HG03060 (cell line): ENCODE measurements at regions not wholly inside any gene's neighbourhood (a gene's known extent, or its start where the extent isn't known, plus 50 kb on each side); places are given as distances from the start of the nearest gene placed in this dataset.

Experiments used
- ATAC-seq: cut with Tn5 transposase; IDR thresholded peaks from one replicate; pipeline ENCODE4 v1.9.1; 2021; ENCODE audit warnings: low read depth, moderate number of reproducible peaks; ENCODE audit not compliant: unreplicated experiment

GRCh38 chr1:4110888-4111287 lies 210.8 kb upstream of the C1orf174 start:
- no peak for ATAC-seq

- no peak for ATAC-seq
Measured at GRCh38 chr1:4113897-4114296, 213.8 kb upstream of the C1orf174 start.

- no peak for ATAC-seq
Measured at GRCh38 chr1:4115191-4115900, 215.3 kb upstream of the C1orf174 start.

- ATAC-seq = no peak
Measured at GRCh38 chr1:4117196-4117595, 217.1 kb upstream of the C1orf174 start.

GRCh38 chr1:4118746-4119515 lies 218.9 kb upstream of the C1orf174 start:
- ATAC-seq = no peak

- ATAC-seq = no peak
Measured at GRCh38 chr1:4119516-4120220, 219.6 kb upstream of the C1orf174 start.

- ATAC-seq = no peak
Measured at GRCh38 chr1:4120557-4121292, 220.7 kb upstream of the C1orf174 start.

GRCh38 chr1:4121293-4121684 lies 221.2 kb upstream of the C1orf174 start:
- no peak for ATAC-seq

GRCh38 chr1:4121834-4122512 lies 221.9 kb upstream of the C1orf174 start:
- no peak for ATAC-seq

- no peak for ATAC-seq
Measured at GRCh38 chr1:4122513-4123160, 222.6 kb upstream of the C1orf174 start.

GRCh38 chr1:4124631-4125145 lies 224.6 kb upstream of the C1orf174 start:
- no peak for ATAC-seq

GRCh38 chr1:4126251-4126650 lies 226.2 kb upstream of the C1orf174 start:
- no peak for ATAC-seq

GRCh38 chr1:4126731-4127591 lies 226.9 kb upstream of the C1orf174 start:
- no peak for ATAC-seq

- ATAC-seq = no peak
Measured at GRCh38 chr1:4127592-4128140, 227.6 kb upstream of the C1orf174 start.

GRCh38 chr1:4128616-4129015 lies 228.5 kb upstream of the C1orf174 start:
- ATAC-seq = no peak

- no peak for ATAC-seq
Measured at GRCh38 chr1:4129693-4130092, 229.6 kb upstream of the C1orf174 start.

GRCh38 chr1:4130096-4130495 lies 230.0 kb upstream of the C1orf174 start:
- no peak for ATAC-seq

GRCh38 chr1:4131734-4132133 lies 231.7 kb upstream of the C1orf174 start:
- no peak for ATAC-seq
